Stimulated activated CD4-positive, alpha-beta T cell treated with anti-CD3 and anti-CD28 coated beads, Interleukin-12 subunit alpha, Interleukin-12 subunit beta, amount 100 ng/mL, for 24 hours (primary cell): ENCODE measurements at regions not wholly inside any gene's neighbourhood (a gene's known extent, or its start where the extent isn't known, plus 50 kb on each side); places are given as distances from the start of the nearest gene placed in this dataset.
"Not testable (repeated sequence)": the region's sequence is repeated elsewhere in the genome, so short reads cannot be mapped to it uniquely, and the experiment has no call there.

Source experiments
- DNase-seq, 2 experiments: peaks; one replicate each; pipeline ENCODE4 v3.0.0-alpha.2; 2020; ENCODE audit warnings: low read depth in 2 of 2

DNA sequence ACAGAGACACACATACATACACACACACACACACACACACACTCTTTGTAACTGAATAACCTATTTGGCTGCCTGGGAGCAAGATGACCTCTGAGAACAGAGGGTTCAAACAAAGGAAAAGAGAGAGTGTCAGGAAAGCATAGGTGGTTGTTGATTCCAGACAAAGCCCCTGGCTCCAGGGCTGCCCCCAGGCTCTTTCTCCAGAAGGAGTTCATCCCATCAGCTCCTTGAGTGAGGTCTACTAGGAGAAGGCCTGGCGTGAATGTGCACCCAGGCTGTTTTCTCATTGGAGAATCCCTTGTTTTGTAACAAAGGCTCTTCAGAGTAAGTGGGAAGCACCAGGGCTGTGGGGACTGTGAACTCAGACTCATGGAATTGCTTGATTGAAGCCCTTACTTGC is 151.9 kb downstream of the EMP1 start:
- DNase-seq, result no peak

- peak; percentile 44 to 53 for DNase-seq
These were observed 150.9 kb downstream of the EMP1 start for GRCh38 chr12:13347241-13348043.

DNA sequence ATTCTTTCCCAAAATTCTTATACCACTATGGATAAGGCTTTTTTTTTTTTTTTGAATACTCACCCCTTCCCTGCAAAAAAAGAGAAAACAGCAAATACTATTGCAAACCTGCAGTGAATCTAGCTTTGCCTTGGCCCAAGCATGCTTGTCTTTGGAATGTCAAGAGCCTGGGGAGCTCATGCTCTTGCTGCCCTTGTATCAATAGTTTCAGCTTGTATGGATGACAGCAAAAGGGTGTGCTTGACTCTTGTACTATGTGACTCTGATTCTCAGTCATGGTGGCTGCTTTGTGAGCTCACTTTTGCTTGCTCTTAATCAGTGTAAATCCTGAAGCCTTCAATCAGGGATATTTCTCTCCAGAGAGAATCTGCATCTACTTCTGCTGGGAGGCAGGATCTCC is 149.2 kb downstream of the EMP1 start:
- DNase-seq, result no peak

DNA sequence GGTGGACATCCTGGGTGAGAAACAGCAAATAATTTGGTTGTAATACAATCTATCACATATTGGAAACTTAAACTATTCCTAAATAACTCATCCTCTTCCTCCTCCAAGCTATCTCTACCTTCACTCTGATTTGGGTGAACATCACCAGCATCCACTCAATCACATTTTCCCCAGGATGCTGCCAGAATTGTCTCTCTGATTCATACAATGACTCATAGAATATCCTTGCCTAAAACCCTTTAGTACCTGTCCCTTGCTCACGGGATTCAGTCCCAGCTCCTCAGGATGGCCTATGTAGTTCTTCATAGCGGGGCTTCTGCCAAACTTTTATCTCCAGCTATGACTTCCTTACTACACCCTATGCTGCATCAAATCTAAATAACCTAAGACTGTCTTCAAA is 146.8 kb downstream of the EMP1 start:
- no peak for DNase-seq

GRCh38 chr12:13342971-13343370 is 146.4 kb downstream of the EMP1 start:
- no peak for DNase-seq

- no peak for DNase-seq
These were observed 143.6 kb downstream of the EMP1 start for GRCh38 chr12:13340149-13340548.

DNA sequence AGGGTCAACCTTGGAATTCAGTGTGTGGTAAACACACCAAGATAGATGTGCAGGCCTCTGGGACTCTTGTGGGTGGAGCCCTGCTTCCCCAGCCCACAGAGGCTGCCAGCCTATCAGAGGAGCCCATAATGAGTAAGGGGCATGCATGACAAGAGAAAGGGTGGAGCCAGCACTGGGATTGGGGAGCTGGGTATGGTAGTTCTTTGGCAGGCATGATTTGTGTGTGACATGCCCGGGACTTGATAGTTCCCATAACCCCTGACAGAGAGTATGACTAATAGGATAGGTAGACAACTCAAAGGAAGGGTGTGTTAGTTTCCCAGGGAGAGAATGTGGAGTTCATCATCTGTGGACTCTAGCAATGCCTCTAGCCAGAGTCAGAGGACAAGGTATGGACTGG is 143.0 kb downstream of the EMP1 start:
- no peak for DNase-seq

GRCh38 chr12:13339091-13339490 is 142.6 kb downstream of the EMP1 start:
- DNase-seq, result no peak

DNA sequence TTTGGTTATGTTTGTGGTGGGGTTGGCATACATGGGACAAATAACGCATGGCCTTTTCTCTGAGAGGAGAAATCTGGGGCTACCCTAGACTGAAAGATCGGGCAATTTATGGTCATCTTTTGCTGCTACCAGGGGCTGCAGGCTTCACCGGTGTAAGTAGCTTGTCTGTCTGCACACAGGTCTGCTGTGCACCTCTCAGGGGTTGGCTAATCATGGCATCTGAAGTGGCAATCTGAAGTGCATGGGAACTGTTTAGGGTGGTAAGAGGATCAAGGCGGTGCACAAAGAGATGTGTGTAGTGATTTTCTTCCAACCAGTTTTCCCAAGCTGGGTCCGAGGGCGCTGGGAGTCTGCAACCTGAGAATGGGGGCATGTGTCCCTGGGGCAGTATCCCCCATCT is 141.3 kb downstream of the EMP1 start:
- DNase-seq, result no peak

- DNase-seq, result no peak
These were observed 139.7 kb downstream of the EMP1 start for GRCh38 chr12:13336216-13336615.

- no peak for DNase-seq
These were observed 132.0 kb downstream of the EMP1 start for GRCh38 chr12:13328535-13328934.

DNA sequence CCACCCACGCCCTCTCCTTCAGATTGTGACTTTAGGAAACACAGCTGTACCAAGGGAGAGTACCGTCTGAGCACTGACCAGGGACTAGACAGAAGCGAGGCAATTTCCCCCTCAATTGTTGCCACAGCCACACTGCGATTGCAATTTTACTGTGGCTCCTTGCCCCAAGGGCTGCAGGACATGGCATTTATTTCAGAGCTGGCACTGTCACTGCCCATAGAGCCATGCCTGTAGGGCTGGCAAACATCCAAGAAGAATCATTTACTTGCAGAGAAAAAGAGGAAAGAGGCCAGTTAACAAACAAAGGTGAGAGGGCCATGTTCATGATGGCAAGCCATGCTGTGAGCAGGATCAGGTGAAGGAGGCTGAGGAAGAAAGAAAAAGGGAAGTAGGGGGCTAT is 129.6 kb downstream of the EMP1 start:
- no peak for DNase-seq

- not testable (repeated sequence) for DNase-seq
These were observed 128.5 kb downstream of the EMP1 start for GRCh38 chr12:13325037-13325436.

- DNase-seq, result no peak
These were observed 121.9 kb downstream of the EMP1 start for GRCh38 chr12:13318231-13319015.

DNA sequence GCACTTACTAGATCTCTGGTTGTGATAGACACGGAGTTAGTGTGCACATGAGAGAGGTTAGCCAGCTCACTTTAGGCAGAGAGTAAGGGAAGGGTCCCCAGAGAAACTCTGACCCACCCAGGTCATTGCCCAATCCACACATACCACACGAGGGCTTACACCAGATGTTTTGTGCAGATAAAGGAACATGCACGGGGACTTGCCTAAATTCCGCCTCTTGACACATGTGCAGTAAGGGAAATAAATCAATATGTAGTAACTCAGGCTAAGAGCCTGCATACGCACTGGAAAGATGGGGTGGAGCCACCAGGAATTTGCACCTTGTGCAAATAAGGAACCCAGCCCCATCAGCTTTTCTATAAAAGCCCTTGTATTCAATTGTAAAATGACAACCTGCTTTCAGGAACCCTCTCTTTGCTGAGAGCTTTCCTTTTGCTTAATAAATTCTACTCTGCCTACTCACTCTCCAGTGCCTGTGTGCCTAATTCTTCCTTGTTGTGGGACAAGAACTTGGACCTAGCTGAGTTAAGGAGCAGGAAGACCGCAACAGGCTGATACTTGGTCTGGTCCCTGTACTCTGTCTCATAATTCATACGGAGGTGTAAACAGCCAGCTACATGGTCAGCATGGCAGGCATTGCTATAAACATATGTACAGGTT is 120.2 kb downstream of the EMP1 start:
- DNase-seq, result no peak

- no peak for DNase-seq
These were observed 117.4 kb downstream of the EMP1 start for GRCh38 chr12:13313886-13314285.

GRCh38 chr12:13311551-13311950 is 115.0 kb downstream of the EMP1 start:
- no peak for DNase-seq

DNA sequence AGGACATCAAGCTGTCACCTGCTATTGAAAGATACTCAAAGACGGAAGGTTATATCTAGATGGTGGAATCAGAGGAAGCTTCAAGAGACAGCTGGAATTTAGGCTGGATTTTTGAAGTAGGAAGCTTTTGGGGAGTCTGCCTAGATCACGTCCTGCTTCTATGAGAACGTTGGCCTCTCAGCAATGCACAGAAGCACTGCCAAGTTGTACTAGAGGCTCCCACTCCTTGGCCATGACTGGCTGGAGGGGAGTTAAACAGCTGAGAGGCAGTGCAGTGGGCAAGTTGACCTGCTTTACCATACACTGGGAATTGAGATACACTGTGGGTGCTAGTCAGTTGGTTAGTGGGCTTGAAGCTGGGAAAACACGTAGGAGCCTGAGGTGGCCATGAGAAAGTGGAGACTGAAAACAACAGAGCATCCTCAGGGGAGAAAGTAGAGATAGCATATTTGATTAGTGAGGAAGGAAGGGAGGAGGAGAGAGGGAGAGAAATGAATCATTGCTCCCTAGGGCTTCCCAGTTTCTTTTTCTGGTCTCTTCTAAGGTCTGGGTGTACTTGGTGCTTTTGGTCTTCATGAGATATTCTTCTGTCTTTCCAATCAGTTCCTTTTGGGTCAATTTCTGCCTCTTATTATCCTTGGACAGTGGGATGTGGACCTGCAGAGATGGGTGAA is 110.8 kb downstream of the EMP1 start:
- DNase-seq, result no peak

- no peak for DNase-seq
These were observed 108.4 kb downstream of the EMP1 start for GRCh38 chr12:13304924-13305323.

DNA sequence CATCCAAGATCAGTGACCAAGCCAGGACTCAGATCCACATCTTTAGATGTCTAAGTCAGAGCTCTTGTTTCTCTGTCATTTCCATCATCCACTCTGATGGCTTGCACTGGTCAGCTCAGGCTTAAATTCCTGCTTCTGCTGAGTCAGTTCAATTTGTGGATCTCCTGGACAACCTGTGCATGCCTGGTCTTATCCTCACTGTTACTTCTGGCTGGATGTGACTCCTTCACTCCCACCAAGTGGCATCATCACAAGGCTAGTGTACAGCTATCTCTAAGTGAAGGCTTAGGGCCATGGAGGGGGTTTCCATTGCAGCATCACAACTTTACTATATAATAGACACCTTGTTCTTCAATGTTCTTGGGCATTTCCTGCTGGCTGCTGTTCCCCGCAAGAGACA is 102.9 kb downstream of the EMP1 start:
- DNase-seq, result no peak

GRCh38 chr12:13293096-13293495 is 96.6 kb downstream of the EMP1 start:
- DNase-seq, result no peak

- DNase-seq, result no peak
These were observed 93.2 kb downstream of the EMP1 start for GRCh38 chr12:13289653-13290289.
